ENCODE measurements at regions not wholly inside any gene's neighbourhood (a gene's known extent, or its start where the extent isn't known, plus 50 kb on each side); places are given as distances from the start of the nearest gene placed in this dataset.

- TF ChIP-seq GATA1 (IDR thresholded peaks at IDR 0.05; ENCODE audit: low read depth, low read length) (no peak), POLR2A (IDR thresholded peaks at IDR 0.05; ENCODE audit: low read length) (no peak)
- DNase-seq: no peak
Measured at GRCh38 chr17:12519956-12520594, 145.6 kb upstream of the MYOCD start.

DNA sequence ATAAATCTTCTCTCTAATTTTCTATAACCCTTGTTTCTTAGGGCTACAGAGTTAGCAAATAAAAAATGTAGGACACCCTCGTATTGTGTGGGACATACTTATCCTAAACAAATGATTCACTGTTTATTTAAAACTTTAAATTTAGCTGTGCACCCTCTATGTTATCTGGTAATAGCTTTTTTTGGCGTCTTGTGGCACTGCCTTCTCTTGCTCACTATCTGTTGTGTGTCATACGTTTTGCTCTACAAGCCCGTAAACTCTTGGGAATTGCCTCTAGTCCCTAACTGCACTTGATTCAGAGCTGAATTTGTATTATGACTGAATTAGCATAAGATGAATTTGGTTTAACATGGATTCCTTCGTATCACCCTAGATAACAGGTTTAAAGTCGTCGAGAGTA lies 144.3 kb upstream of the MYOCD start:
- TF ChIP-seq POLR2A (IDR thresholded peaks at IDR 0.05; ENCODE audit: low read length) (no peak), GATA1 (IDR thresholded peaks at IDR 0.05; ENCODE audit: low read depth, low read length) (no peak)
- no peak for DNase-seq

DNA sequence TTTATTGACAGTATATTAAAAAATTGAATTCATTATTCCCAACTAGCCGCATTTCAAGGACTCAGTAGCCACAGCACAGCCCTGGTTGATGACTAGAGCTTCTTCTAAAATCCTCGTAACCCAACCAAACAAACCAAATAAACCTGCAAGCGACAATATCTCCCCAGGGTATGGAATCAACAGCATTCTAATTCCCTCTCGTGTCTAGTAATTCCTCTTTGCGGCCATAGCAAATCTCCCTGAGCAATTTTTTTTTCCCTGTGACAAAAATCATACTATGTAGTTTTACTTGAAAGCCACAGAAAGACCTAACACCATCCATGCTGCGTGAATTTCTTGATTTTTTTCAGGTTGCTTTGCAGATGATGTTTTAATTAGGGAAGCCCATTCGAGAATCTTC lies 143.4 kb upstream of the MYOCD start:
- no peak for DNase-seq
- TF ChIP-seq POLR2A (IDR thresholded peaks at IDR 0.05; ENCODE audit: low read length): no peak
- no peak for TF ChIP-seq GATA1 (IDR thresholded peaks at IDR 0.05; ENCODE audit: low read depth, low read length)

- no peak for TF ChIP-seq POLR2A (IDR thresholded peaks at IDR 0.05; ENCODE audit: low read length)
- no peak for TF ChIP-seq GATA1 (IDR thresholded peaks at IDR 0.05; ENCODE audit: low read depth, low read length)
- DNase-seq: no peak
Measured at GRCh38 chr17:12522743-12523183, 142.9 kb upstream of the MYOCD start.

DNA sequence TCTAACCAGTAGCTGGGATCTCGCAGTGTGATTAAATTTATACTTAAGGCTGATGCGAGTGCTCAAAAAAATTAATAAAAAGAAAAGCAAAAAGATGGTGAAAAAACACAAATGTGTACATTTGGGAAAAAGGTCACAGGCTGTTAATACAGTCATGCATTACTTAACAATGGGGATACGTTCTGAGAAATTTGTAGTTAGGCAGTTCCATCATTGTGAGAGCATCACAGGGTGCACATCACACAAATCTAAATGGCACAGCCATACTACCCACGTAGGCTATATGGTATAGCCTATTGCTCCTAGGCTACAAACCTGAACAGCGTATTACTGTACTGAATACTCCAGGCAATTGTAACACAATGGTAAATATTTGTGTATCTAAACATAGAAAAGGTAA lies 142.4 kb upstream of the MYOCD start:
- DNase-seq: no peak
- TF ChIP-seq GATA1 (IDR thresholded peaks at IDR 0.05; ENCODE audit: low read depth, low read length) (no peak), POLR2A (IDR thresholded peaks at IDR 0.05; ENCODE audit: low read length) (no peak)

GRCh38 chr17:12528036-12528435 lies 137.7 kb upstream of the MYOCD start:
- no peak for DNase-seq
- no peak for TF ChIP-seq GATA1 (IDR thresholded peaks at IDR 0.05; ENCODE audit: low read depth, low read length)
- TF ChIP-seq POLR2A (IDR thresholded peaks at IDR 0.05; ENCODE audit: low read length): no peak

DNA sequence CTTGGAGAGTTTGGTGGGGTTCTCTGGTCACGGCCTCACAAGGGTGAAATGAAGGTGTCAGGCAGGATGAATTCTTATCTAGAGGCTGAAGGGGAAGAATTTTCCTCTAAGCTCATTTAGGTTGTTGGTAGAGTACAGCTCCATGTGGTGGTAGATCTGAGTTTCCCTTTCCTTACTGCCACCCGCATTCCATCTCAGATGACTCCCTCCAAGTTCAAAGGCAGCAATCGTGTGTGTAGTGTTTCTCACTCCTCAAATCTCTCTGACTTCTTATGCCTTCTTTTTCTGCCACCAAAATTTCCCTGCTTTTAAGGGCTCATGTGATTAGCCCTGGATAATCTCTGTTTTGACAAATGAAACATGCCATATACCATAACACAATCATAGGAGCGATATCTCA lies 135.5 kb upstream of the MYOCD start:
- no peak for TF ChIP-seq GATA1 (IDR thresholded peaks at IDR 0.05; ENCODE audit: low read depth, low read length)
- TF ChIP-seq POLR2A (IDR thresholded peaks at IDR 0.05; ENCODE audit: low read length): no peak
- DNase-seq: no peak

- TF ChIP-seq GATA1 (IDR thresholded peaks at IDR 0.05; ENCODE audit: low read depth, low read length) (no peak), POLR2A (IDR thresholded peaks at IDR 0.05; ENCODE audit: low read length) (no peak)
- DNase-seq: no peak
Measured at GRCh38 chr17:12536021-12536420, 129.7 kb upstream of the MYOCD start.

DNA sequence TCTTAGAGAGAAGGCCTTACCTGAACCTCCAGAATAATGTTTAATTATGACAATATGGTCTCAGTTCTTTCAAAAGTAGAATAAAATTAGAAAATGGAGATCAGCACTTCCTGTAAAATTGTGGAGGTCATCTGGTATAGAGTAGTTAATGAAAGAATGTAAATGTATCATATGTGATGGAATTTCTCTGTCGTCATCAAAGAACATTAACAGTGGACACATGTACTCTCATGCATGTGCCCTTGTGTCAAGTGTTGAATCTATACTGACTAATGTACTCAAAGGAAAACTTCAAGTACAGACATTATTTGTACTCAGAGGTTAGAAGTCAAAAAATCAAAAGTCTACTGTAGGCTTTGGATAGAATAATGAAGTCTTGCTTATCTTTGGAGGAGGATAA lies 129.2 kb upstream of the MYOCD start:
- TF ChIP-seq GATA1 (IDR thresholded peaks at IDR 0.05; ENCODE audit: low read depth, low read length): no peak
- no peak for TF ChIP-seq POLR2A (IDR thresholded peaks at IDR 0.05; ENCODE audit: low read length)

GRCh38 chr17:12537436-12537835 lies 128.3 kb upstream of the MYOCD start:
- no peak for TF ChIP-seq GATA1 (IDR thresholded peaks at IDR 0.05; ENCODE audit: low read depth, low read length)
- no peak for TF ChIP-seq POLR2A (IDR thresholded peaks at IDR 0.05; ENCODE audit: low read length)
- DNase-seq: no peak

More for the DNA sequence above, 129.2 kb upstream of the MYOCD start:
- DNase-seq: no peak

DNA sequence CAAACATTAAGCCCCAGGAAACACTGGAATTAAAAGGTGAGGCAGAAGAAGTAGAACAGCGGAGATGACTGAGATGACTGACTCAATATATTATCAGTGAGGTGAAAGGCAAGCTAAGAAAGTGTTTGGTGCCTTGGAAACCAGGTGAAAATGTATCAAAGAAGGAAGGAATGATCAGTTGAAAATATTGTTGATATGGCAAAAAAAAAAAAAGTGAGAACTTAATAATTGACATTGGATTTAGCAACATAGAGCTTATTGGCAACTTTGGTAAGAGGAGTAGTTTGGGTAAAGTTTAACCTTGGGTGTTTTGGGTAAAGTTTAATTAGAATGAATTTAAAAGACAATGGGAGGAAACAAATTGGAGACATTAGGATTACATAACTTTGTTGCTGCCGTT lies 127.7 kb upstream of the MYOCD start:
- no peak for DNase-seq
- TF ChIP-seq POLR2A (IDR thresholded peaks at IDR 0.05; ENCODE audit: low read length) (no peak), GATA1 (IDR thresholded peaks at IDR 0.05; ENCODE audit: low read depth, low read length) (no peak)

GRCh38 chr17:12545877-12546513 lies 119.7 kb upstream of the MYOCD start:
- no peak for TF ChIP-seq GATA1 (IDR thresholded peaks at IDR 0.05; ENCODE audit: low read depth, low read length)
- TF ChIP-seq POLR2A (IDR thresholded peaks at IDR 0.05; ENCODE audit: low read length): no peak
- peak; percentile 6 to 44 for DNase-seq

DNA sequence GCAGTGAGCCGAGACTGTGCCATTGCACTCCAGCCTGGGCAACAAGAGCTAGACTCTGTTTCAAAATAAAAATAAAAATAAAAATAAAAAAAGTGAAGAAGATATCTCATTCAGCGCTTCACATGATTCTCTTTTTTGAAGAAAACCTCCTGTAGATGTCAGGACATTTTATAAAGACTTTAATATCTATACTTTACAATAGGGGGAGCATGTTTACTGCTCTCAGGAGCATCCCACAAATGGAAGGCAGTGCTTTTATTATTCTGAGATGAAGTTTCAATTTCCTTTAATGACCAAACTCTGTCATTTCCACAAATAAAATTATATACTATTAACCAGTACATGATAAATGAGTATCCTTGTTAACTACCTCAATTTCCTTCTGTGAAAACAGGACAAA lies 118.7 kb upstream of the MYOCD start:
- no peak for TF ChIP-seq POLR2A (IDR thresholded peaks at IDR 0.05; ENCODE audit: low read length)
- no peak for TF ChIP-seq GATA1 (IDR thresholded peaks at IDR 0.05; ENCODE audit: low read depth, low read length)
- no peak for DNase-seq

DNA sequence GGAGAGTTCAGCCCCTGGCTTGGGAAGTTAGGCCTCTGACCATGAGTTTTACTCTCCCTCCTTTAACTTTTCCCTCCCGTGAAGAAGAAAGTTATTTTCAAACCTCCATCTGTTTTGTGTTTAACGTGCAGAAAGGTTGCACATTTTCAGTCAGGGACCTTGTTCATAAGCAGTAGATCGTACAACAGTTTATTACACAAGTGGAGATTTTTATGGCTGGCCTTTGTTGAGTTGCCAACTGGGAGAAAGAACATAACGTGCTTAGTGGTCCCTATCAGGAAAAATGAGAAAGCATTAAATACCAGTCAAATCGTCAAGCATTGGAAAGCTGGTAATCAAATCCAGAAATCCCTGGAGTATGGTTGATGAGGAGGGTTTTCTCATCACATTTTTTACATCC lies 117.9 kb upstream of the MYOCD start:
- DNase-seq: no peak
- TF ChIP-seq GATA1 (IDR thresholded peaks at IDR 0.05; ENCODE audit: low read depth, low read length) (no peak), POLR2A (IDR thresholded peaks at IDR 0.05; ENCODE audit: low read length) (no peak)

DNA sequence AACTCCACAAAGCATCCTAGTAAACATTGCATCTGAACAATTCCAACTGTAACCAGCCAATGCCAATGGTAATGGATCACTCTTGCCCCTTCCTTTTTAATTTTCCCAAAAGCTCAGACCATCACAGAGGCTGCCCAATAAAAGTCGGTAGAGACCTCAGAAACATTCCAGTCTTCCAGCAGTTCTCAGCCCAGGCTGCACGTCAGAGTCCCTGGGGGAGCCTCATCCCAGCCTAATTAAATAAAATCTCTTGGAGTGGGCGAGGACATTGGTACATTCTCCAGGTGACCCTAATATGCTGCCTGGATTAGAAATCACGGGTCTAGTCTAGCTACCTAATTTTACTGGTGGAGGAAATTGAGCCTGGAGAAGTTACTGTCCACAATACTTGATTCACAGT lies 117.1 kb upstream of the MYOCD start:
- TF ChIP-seq GATA1 (IDR thresholded peaks at IDR 0.05; ENCODE audit: low read depth, low read length) (no peak), POLR2A (IDR thresholded peaks at IDR 0.05; ENCODE audit: low read length) (no peak)
- no peak for DNase-seq
